A673 (cell line): ENCODE measurements at regions not wholly inside any gene's neighbourhood (a gene's known extent, or its start where the extent isn't known, plus 50 kb on each side); places are given as distances from the start of the nearest gene placed in this dataset.

Source experiments
- BruUV-seq: library from RNA; stranded (reverse); fragments of 400-500 nt; replicated peaks from 2 replicates; lab custom pipeline; 2021; lab: Mats Ljungman, UMichigan
- CTCF ChIA-PET: fragments of 300-600 bp; sonication (Branson Sonifier 250); formaldehyde crosslinking; loops from one replicate; lab custom pipeline; 2022; ENCODE audit warnings: antibody characterized with exemption; lab: Charles Lee
- POLR2A ChIA-PET: fragments of 300-600 bp; sonication (Branson Sonifier 250); formaldehyde crosslinking; loops from one replicate; lab custom pipeline; 2022; ENCODE audit warnings: antibody characterized with exemption; ENCODE audit not compliant: low non-redundant PET; lab: Charles Lee
- DNase-seq: peaks from one replicate; pipeline ENCODE4 v3.0.0-alpha.2; 2015; ENCODE audit warnings: low spot score
- H3K27ac ChIP-seq: fragments of 200-600 bp; sonication (generic); 2 replicates; pipeline ENCODE4 v1.5.1; 2016; ENCODE audit warnings: mixed run types, low read depth, mild to moderate bottlenecking, mixed read lengths, antibody characterized with exemption, low read length; ENCODE audit not compliant: poor library complexity, severe bottlenecking
- H3K27me3 ChIP-seq: fragments of 200-600 bp; sonication (generic); replicated peaks from 2 replicates; pipeline ENCODE4 v1.6.1; 2017; ENCODE audit warnings: mixed run types, low read depth, mild to moderate bottlenecking, mixed read lengths, antibody characterized with exemption, low read length; ENCODE audit not compliant: insufficient read depth, poor library complexity
- H3K36me3 ChIP-seq: fragments of 200-600 bp; sonication (generic); 2 replicates; pipeline ENCODE4 v1.6.1; 2016; ENCODE audit warnings: mixed run types, mild to moderate bottlenecking, mixed read lengths, antibody characterized with exemption, low read length; ENCODE audit not compliant: insufficient read depth, poor library complexity, severe bottlenecking
- H3K4me1 ChIP-seq: fragments of 200-600 bp; sonication (generic); 2 replicates; pipeline ENCODE4 v1.6.1; 2017; ENCODE audit warnings: mixed run types, mild to moderate bottlenecking, mixed read lengths, antibody characterized with exemption, low read length; ENCODE audit not compliant: insufficient read depth, poor library complexity, severe bottlenecking
- H3K4me3 ChIP-seq: fragments of 200-600 bp; sonication (generic); 2 replicates; pipeline ENCODE4 v1.5.1; 2016; ENCODE audit warnings: low read depth, mixed run types, mild to moderate bottlenecking, mixed read lengths, low read length; ENCODE audit not compliant: poor library complexity, severe bottlenecking
- H3K9me3 ChIP-seq: fragments of 200-600 bp; sonication (generic); 2 replicates; pipeline ENCODE4 v1.6.1; 2016; ENCODE audit warnings: mixed run types, low read depth, mild to moderate bottlenecking, mixed read lengths, antibody characterized with exemption, low read length; ENCODE audit not compliant: poor library complexity, severe bottlenecking
- CTCF ChIP-seq: fragments of 300-800, 200-600 bp; sonication (generic); conservative IDR thresholded peaks from 2 replicates; pipeline ENCODE4 v1.5.1; 2017; ENCODE audit warnings: low read depth, mild to moderate bottlenecking, antibody characterized with exemption, low read length, moderate library complexity, mixed read lengths
- EZH2 ChIP-seq: fragments of 200-600 bp; sonication (generic); IDR thresholded peaks from 2 replicates; pipeline ENCODE4 v1.6.1; 2017; ENCODE audit warnings: borderline replicate concordance, low read depth, mild to moderate bottlenecking, mixed read lengths, antibody characterized with exemption, low read length; ENCODE audit not compliant: poor library complexity, severe bottlenecking
- intact Hi-C: fragments of 100-400 bp; cut with micrococcal nuclease; formaldehyde crosslinking; loops from one replicate; pipeline ENCODE4 v1.10.0; 2022; ENCODE audit not compliant: unreplicated experiment

GRCh38 chr5:154577416-154577815 lies 99.4 kb upstream of the HAND1 start:
- H3K4me3 ChIP-seq, result no peak overlapping the region
- ChIA-PET POLR2A (no interaction called here), CTCF (no interaction called here)
- no peaks in the 10 kb centered on the region for H3K4me1 ChIP-seq
- no peak for DNase-seq
- no peak for TF ChIP-seq CTCF
- TF ChIP-seq EZH2, result no peak
- intact Hi-C loops, result no loop called here
- no peaks in the 10 kb centered on the region for H3K36me3 ChIP-seq
- H3K9me3 ChIP-seq, result no peaks in the 10 kb centered on the region
- no peaks in the 10 kb centered on the region for H3K27me3 ChIP-seq
- no TSS peak for BruUV-seq
- no peak overlapping the region for H3K27ac ChIP-seq

GRCh38 chr5:154576429-154576806 lies 98.4 kb upstream of the HAND1 start:
- intact Hi-C loops, result no loop called here

GRCh38 chr5:154575546-154576428 lies 97.8 kb upstream of the HAND1 start:
- CTCF ChIA-PET, result no interaction called here
- BruUV-seq, result no TSS peak
- POLR2A ChIA-PET, result no interaction called here

More at GRCh38 chr5:154576429-154576806, 98.4 kb upstream of the HAND1 start:
- Histone ChIP-seq H3K27me3 (no peaks in the 10 kb centered on the region), H3K27ac (no peak overlapping the region), H3K9me3 (no peaks in the 10 kb centered on the region), H3K36me3 (no peaks in the 10 kb centered on the region), H3K4me1 (no peaks in the 10 kb centered on the region), H3K4me3 (no peak overlapping the region)
- TF ChIP-seq EZH2, result no peak
- TF ChIP-seq CTCF, result no peak
- CTCF ChIA-PET, result no interaction called here
- POLR2A ChIA-PET, result no interaction called here
- no TSS peak for BruUV-seq
- no peak for DNase-seq

More at GRCh38 chr5:154575546-154576428, 97.8 kb upstream of the HAND1 start:
- no peak for DNase-seq
- Histone ChIP-seq H3K4me3 (no peak overlapping the region), H3K9me3 (no peaks in the 10 kb centered on the region), H3K36me3 (no peaks in the 10 kb centered on the region), H3K4me1 (no peaks in the 10 kb centered on the region), H3K27me3 (no peaks in the 10 kb centered on the region), H3K27ac (no peak overlapping the region)
- no peak for TF ChIP-seq EZH2
- 0 out of 2 replicates have a peak, but pooled peaks have one; percentile 22 for TF ChIP-seq CTCF
- intact Hi-C loops, result no loop called here
